BJ (cell line): ENCODE measurements at regions not wholly inside any gene's neighbourhood (a gene's known extent, or its start where the extent isn't known, plus 50 kb on each side); places are given as distances from the start of the nearest gene placed in this dataset.
"Not testable (repeated sequence)": the region's sequence is repeated elsewhere in the genome, so short reads cannot be mapped to it uniquely, and the experiment has no call there.

ENCODE experiments used
- CTCF ChIA-PET: fragments of 350-600 bp; formaldehyde crosslinking; extraction: SDS; loops from one replicate; lab custom pipeline; 2021; ENCODE audit warnings: antibody characterized with exemption, inconsistent platforms; lab: Yijun Ruan, JAX
- POLR2A ChIA-PET: fragments of 300-600 bp; sonication (Branson Sonifier 250); formaldehyde crosslinking; extraction: SDS; loops from one replicate; lab custom pipeline; 2021; ENCODE audit warnings: antibody characterized with exemption; lab: Charles Lee
- DNase-seq: peaks from one replicate; pipeline ENCODE4 v3.0.0-alpha.2; 2011; ENCODE audit warnings: low read depth
- H3K27me3 ChIP-seq: 2 replicates; pipeline ENCODE4 v1.6.0; 2011; ENCODE audit warnings: low read length; ENCODE audit not compliant: control insufficient read depth, insufficient read depth
- H3K36me3 ChIP-seq: 2 replicates; pipeline ENCODE4 v1.5.1; 2011; ENCODE audit warnings: low read length; ENCODE audit not compliant: control insufficient read depth, insufficient read depth
- H3K4me3 ChIP-seq: 2 replicates; pipeline ENCODE4 v1.5.1; 2011; ENCODE audit warnings: low read depth, mild to moderate bottlenecking, control low read depth, low read length
- TF ChIP-seq, protein P1 (sequence below): IDR thresholded peaks from 2 replicates; pipeline ENCODE4 v1.5.1; 2011; ENCODE audit warnings: low read depth, mild to moderate bottlenecking, control low read depth, inconsistent platforms, low read length, moderate library complexity; ENCODE audit not compliant: insufficient read depth

GRCh38 chr1:58964880-58965279 lies 181.0 kb upstream of the JUN start:
- H3K36me3 ChIP-seq = no peaks in the 10 kb centered on the region
- POLR2A ChIA-PET = no interaction called here
- no peak overlapping the region for H3K4me3 ChIP-seq
- DNase-seq = no peak
- no peaks in the 10 kb centered on the region for H3K27me3 ChIP-seq
- CTCF ChIA-PET = interaction anchor here (0.7 to 0.9 kb wide), 2 partner anchors 11 to 14 kb away, joined by 3 read pairs; no protein-coding TSS in a partner anchor
- TF ChIP-seq, protein P1, sequence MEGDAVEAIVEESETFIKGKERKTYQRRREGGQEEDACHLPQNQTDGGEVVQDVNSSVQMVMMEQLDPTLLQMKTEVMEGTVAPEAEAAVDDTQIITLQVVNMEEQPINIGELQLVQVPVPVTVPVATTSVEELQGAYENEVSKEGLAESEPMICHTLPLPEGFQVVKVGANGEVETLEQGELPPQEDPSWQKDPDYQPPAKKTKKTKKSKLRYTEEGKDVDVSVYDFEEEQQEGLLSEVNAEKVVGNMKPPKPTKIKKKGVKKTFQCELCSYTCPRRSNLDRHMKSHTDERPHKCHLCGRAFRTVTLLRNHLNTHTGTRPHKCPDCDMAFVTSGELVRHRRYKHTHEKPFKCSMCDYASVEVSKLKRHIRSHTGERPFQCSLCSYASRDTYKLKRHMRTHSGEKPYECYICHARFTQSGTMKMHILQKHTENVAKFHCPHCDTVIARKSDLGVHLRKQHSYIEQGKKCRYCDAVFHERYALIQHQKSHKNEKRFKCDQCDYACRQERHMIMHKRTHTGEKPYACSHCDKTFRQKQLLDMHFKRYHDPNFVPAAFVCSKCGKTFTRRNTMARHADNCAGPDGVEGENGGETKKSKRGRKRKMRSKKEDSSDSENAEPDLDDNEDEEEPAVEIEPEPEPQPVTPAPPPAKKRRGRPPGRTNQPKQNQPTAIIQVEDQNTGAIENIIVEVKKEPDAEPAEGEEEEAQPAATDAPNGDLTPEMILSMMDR = no peak

DNA sequence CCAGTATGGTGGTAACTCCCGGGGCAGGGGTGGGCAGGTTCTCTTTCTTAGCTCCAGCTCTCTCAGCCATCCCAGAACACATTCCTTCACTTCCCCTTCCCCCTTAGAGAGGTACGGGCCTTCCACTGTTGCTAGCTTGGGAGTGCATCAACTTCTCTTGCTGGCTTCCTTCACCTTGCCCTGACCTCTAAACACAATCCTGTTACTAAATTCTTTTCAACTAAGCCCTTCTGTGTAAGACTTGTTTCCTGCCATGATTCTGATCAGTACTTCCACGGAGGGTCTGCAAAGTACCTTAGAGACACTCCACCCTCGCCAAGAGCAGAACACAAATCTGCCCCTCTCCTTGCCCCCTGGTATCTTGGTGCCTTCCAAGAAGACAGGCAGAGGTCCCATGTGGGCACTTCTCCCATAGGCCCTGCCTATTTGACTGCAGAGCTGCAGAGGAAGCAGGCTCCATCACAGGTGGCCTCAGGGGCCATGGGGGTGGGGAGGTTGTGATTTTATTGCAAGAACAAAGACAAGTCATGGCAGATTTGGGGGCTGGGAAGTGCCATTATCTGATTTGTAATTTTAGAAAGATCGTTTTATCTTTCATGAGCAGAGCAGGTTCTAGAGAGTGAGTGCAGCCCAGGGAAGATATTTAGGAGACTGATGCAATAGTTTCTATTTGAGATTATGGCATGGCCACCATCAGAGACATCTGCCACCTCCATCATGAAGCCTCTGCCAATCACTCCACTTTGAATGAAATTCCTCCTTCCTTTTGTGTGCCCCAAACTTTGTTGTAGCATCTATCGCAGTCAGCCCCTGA lies 182.5 kb upstream of the JUN start:
- no peaks in the 10 kb centered on the region for H3K27me3 ChIP-seq
- ChIA-PET POLR2A (no interaction called here), CTCF (interaction anchor here (0.5 kb wide), 1 partner anchor 34 kb away, joined by 3 read pairs; no protein-coding TSS in a partner anchor)
- no peak for DNase-seq
- TF ChIP-seq, protein P1 = no peak
- H3K36me3 ChIP-seq = no peaks in the 10 kb centered on the region
- H3K4me3 ChIP-seq = no peak overlapping the region

DNA sequence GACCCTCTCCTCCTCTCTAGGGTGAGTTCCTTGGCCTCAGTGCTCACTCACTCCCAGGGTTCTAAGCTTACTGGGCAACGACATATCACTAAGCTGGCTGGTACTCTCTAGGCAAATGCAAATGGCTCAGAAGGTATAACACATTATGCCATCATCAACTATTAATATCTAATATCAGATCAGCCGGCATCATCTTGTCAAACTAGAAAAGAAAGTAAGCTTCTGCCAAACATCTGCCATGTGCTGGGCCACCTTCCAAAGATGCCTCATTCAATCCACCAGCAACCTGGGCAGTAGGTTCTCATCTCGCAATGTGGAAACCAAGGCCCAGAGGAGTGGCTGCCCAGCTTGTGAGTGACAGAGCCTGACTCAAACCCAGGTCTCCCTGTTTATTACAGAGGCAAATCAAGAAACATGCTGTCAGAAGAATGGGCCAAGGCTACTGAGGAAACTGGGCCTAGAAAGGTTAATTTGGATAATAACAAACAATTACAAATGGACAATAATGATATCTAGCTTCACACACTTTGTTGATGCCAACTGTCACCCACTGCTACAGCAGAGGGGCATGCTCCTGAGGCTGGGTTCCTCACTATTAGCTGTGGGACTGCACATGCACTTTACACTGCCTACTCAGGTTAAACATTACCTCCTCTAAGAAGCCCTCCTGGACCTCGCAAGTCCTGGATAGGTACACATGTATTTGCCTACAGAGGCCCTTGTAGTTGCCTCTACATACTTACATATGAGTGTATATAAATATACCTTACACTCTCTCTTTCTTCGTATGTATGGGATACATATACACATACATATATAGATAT lies 183.3 kb upstream of the JUN start:
- H3K36me3 ChIP-seq = no peaks in the 10 kb centered on the region
- TF ChIP-seq, protein P1 = no peak
- H3K4me3 ChIP-seq = no peak overlapping the region
- H3K27me3 ChIP-seq = no peaks in the 10 kb centered on the region
- ChIA-PET CTCF (interaction anchor here (0.5 kb wide), 2 partner anchors 35 to 182 kb away, joined by 3 to 4 read pairs; no protein-coding TSS in a partner anchor), POLR2A (no interaction called here)
- no peak for DNase-seq

DNA sequence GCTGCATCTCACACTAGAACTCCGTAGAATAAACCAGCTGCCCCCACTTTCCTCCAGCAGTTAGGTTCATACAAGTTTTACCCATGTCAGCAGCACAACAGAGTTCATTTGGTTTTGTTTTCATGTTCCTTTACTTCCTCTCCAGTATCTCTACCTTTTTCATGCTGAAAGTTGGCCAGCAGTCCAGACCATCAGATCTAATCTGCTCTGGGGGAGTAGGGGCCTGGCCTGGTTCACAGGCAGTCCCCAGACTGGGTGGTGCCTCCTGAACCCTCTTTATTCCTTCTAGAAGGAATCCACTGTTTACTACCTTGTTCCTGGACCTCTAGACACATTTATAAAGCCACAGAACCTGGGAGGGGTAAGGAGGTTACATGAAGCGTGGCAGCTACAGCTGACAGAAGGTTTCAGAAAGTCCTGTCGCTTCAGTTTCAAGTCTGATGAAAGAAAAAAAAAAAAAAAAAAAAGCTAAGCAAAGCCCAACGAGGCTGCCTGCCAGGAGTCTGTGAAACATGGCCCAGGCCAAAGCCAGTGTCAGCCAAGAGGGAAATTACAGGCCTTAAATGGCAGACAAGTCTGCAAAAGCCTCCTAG lies 184.6 kb upstream of the JUN start:
- CTCF ChIA-PET = no interaction called here
- POLR2A ChIA-PET = no interaction called here
- no peaks in the 10 kb centered on the region for H3K27me3 ChIP-seq
- H3K36me3 ChIP-seq = no peaks in the 10 kb centered on the region
- no peak overlapping the region for H3K4me3 ChIP-seq
- no peak for DNase-seq
- TF ChIP-seq, protein P1 = no peak

- H3K36me3 ChIP-seq, POLR2A ChIA-PET, CTCF ChIA-PET, DNase-seq, H3K4me3 ChIP-seq, H3K27me3 ChIP-seq: not testable (repeated sequence)
Measured at GRCh38 chr1:58969176-58969575, 185.3 kb upstream of the JUN start.
